NB4 (cell line): ENCODE measurements at regions not wholly inside any gene's neighbourhood (a gene's known extent, or its start where the extent isn't known, plus 50 kb on each side); places are given as distances from the start of the nearest gene placed in this dataset.

ENCODE experiments used
- CTCF ChIP-seq: IDR thresholded peaks from one replicate; pipeline ENCODE4 v1.5.1; 2012; ENCODE audit warnings: low read depth, low read length
- TF ChIP-seq, protein P1 (sequence below): IDR thresholded peaks from 2 replicates; pipeline ENCODE4 v1.6.1; 2011; ENCODE audit warnings: low read depth, low read length

DNA sequence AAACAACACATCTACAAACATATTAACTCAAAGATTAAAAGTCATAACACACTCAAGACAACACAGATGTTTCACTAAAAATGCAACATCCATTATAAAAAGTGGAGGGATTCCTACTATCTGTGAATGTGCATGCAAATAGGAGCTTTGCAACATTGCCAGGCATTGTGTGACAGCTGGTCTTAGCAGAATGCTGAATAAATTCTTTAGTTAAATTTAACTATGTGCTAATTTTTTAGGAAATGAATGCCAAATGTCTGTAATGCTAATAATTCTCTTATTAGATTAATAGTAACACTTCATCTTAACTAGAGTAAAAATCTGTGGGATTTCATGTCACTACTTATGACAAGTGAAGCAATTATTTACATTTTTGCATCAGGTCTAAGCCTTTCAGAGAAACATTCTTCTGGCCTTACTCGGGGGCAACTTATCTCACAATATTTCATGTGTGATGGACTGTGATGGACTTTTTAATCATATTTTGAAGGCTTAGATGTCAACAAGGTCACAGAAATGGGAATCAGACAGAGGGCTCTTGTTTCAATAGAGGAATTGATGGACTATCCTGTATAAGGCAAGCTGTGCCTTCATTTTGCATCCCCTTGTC, 524.6 kb upstream of the KCND2 start:
- TF ChIP-seq, protein P1, sequence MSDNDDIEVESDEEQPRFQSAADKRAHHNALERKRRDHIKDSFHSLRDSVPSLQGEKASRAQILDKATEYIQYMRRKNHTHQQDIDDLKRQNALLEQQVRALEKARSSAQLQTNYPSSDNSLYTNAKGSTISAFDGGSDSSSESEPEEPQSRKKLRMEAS, result no peak
- TF ChIP-seq CTCF, result no peak
